ENCODE measurements at regions not wholly inside any gene's neighbourhood (a gene's known extent, or its start where the extent isn't known, plus 50 kb on each side); places are given as distances from the start of the nearest gene placed in this dataset.

DNA sequence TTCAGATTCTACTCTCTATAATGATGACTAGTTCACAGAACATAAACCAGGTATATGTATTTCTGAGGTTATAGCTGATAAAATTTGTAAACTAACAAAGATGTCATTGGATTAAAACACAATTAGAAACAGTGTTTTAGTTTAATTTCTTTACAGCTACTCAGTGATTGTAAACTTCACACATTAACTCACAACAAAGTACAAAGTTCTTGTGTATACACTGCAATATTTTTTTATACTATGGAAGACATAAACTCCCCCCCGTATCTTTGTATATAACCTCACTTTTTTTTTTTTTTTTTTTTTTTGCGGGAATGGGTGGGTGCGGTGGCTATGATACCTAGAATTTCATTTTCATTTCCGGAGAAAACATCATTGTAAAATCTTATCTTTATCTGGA, 1043.2 kb downstream of the PCDH18 start:
- no peak for DNase-seq

- no peak for DNase-seq
These were observed 1047.3 kb downstream of the PCDH18 start for GRCh38 chr4:136484996-136485395.

DNA sequence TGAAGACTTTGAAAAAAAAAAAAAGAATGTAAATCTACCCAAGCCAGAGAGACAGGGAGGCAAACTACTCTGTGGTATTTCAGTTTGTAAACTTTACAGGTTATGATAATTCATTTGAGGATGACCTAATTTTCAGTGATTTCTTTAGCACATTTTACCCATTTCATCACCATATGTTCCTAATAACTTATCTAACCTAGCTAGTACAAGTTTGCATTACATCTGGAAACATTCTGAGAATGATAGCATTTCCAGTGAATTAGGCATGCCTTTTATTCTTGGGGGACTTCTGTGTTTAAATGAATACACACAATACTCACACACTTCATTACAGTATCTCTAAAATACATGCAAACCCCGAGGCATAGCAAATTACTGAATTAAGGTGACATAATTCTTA, 1055.5 kb downstream of the PCDH18 start:
- DNase-seq: no peak

GRCh38 chr4:136471051-136471450, 1061.2 kb downstream of the PCDH18 start:
- no peak for DNase-seq

DNA sequence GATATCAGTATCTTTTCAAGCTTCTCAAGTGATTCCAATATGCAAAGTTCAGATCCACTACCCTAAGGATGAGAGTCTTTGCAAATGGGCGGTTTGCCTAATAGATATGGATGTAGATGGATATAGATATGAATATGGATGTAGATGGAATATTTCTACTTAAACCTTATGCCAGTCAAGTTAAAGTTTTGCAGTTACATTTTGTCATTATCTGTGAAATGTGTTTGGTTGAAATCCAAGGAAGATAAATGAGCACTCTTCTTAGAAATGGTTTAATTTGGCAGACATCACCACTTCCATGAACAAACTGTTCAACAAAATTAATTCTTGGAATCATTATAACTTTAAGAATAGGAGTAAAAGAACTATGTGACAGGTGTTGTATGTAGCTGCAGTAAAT, 1066.6 kb downstream of the PCDH18 start:
- DNase-seq: no peak

DNA sequence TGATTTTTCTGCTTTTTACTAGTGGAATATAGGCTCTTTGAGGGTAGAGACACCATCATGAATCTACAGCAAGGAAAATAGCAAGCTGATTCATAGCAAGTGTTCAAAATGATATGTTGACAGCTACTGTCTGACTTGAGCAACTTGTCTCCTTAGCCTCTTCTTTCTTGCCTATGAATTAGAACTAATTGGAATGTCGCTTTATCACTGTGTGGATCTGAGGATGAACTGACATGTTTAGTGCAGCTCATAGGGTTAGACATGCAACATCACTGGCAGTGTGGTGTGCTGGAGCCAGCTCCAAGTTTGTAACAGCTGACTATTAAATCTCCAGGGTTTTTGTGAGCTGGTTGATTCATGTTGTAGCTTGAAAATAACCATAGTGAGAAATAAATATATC, 1068.4 kb downstream of the PCDH18 start:
- no peak for DNase-seq

DNA sequence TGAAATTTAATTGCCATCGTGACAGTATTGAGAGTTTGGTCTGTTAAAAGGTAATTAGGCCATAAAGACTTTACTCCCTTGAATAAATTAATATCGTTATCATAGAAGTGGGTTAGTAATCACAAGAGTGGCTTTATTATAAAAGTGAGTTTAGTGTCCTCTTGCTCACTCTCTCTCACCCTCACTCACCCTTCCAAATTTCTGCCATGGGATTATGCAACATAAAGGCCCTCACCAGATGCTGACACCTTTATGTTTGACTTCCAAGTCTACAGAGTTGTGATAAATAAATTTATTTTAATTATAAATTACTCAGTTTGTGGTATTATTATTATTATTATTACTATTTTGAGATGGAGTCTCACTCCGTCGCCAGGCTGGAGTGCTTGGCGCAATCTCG, 1070.8 kb downstream of the PCDH18 start:
- DNase-seq: no peak

DNA sequence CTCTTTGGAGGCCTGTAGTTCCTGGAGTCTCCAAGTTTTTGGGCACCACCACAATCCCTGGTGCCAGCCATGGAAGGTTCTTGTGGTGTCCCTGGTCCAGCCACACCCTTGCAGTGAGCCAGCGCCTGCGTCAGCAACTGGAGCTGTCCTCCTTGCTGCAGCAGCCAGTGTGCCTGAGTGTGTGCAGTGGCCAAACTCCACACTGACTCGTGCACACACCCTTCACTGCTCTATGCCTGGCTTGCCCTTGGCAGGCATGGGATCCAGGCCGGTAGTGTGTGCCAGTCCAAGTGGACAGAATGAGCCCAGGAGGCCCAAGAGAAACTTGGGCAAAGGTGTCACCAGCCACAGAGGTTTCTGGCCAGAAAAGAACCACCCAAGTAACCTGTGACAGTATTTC, 1074.0 kb downstream of the PCDH18 start:
- no peak for DNase-seq

- DNase-seq: no peak
These were observed 1074.7 kb downstream of the PCDH18 start for GRCh38 chr4:136457577-136457976.

DNA sequence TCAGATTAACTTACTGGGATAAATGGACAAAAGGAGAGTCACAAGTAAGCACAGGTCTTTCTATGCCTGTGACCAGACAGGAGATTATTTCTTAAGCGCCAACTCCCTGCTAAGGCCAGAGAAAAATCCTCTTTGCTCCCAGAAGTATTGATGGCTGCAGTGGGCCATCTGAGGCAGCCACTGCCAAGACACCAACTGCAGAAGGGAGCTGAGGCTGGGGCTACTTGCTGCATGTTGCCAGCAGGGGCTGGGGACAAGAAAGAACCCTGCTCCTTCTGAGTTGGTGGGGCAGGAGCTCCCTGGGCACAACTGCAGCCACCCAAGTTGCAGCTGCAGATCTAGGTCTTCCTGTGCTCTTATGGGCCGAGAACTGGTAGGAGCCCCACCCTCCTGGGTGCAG, 1075.3 kb downstream of the PCDH18 start:
- no peak for DNase-seq

GRCh38 chr4:136443006-136443405, 1089.3 kb downstream of the PCDH18 start:
- no peak for DNase-seq

- DNase-seq: no peak
These were observed 1089.8 kb downstream of the PCDH18 start for GRCh38 chr4:136442447-136442846.

DNA sequence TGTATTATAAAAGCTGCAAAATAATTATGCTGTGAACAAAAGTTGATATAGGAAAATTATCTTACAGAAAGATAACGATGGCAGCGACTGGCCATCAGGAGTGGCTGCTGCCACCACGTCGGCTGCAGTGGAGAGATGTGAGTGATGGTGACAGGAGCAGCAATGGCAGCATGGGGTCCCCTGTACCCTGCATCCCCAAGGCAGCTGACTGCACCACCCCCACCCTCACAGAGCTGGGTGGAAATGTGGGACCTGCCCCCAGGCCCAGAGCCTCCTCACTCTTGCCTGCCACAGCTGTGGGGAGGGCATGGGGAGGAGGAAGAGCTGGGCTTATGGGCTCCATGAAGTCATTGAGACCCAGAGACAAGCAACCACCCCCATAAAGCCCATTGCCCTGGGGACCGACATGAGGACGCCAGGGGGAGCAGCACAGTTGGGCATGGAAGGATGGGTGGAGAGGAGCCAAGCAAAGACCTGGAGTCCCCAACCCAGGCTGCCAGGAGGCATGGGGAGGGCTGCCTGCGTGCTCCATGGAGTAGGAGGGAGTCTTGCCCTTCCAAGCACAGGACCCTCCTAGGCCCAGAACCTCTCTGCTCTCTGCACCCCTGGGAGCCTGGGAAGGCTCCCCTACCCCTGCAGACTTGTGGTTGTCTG, 1090.5 kb downstream of the PCDH18 start:
- DNase-seq: no peak

DNA sequence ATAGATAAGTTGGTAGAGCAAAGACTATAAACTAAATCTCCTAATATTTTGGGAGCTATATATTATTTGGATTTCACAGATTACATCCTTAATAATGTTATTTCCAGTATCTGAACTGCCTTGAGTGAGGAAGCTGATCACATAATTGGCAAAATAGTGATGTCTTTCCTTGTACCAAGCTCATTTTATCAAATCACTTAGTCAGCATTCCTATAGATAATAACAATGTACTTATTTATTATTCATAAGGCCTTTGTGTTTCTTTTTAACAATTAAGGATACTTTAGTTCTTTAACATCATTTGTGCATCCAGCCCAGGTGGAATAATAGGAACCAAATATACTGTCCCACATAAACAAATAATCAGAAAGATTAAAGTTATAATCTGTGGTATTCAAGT, 1093.6 kb downstream of the PCDH18 start:
- DNase-seq: no peak

GRCh38 chr4:136424052-136424451, 1108.2 kb downstream of the PCDH18 start:
- DNase-seq: peak; percentile 51

- no peak for DNase-seq
These were observed 1117.3 kb downstream of the PCDH18 start for GRCh38 chr4:136414981-136415380.

DNA sequence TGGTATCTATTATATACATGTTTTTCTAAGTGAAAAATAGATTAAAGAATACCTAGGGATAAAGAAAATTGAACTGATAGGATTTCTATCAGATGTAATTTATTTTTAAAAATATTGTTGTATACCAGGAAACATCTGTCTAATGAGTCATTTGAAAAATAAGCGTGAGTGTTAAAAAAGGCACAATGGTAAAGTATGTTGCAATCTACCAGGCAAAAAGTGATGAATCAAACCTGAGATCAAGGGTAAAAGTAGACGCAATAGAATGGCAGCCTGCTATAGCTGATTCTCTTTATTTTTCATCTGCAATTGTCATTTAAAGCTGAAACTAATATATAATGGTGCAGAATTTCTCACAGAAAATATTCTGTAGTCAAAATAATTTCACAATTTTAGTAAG, 1119.6 kb downstream of the PCDH18 start:
- no peak for DNase-seq

DNA sequence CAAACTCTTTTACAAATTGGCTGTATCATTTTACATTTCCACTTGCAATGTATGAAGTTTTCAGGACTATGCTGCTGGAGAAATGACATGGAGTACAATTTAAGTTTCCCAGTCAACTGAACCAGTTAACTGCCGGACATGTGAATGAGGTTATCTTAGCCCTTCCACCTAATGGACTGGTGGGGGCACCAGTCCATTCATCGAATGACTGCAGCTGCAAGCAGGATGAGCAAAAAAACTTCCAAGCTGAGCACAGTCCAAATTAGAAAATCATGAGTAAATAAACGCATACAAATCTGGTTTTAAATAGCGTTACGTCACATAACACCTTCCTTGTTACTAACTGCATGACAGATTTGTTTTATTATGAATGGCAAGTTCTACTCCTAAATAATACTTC, 1131.5 kb downstream of the PCDH18 start:
- DNase-seq: no peak

DNA sequence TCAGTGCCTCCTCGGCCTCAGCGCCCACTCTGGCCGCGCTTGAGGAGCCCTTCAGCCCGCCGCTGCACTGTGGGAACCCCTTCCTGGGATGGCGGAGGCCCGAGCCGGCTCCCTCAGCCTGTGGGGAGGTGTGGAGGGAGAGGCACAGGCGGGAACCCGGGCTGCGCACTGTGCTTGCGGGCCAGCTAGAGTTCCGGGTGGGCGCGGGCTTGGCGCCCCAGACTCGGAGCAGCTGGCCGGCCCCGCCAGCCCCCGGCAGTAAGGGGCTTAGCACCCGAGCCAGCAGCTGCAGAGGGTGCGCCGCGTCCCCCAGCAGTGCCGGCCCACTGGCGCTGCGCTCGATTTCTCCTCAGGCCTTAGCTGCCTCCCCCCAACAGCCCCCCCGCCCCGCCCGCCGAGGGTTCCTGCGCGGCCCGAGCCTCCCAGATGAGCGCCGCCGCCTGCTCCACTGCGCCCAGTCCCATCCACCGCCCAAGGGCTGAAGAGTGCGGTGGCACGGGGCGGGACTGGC, 1137.0 kb downstream of the PCDH18 start:
- no peak for DNase-seq

DNA sequence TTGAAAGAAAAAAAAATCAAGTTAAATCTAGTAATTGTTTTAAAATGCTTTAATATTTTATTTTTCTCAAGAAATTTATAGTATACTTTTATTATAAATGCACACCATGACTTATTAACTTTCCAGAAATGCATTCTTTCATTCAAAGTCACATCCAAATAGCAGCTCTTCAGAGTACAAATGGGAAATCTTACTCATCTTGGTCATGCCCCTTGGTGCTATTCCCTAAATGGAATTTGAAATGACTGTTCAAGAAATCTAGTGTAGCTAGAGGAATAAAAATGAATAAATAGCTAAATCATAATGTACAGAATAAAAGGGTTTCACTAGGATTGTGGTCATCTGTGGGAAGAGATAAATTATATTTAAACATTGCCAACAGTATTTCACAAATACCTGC, 1139.7 kb downstream of the PCDH18 start:
- DNase-seq: no peak

- no peak for DNase-seq
These were observed 1141.5 kb downstream of the PCDH18 start for GRCh38 chr4:136390824-136391223.

DNA sequence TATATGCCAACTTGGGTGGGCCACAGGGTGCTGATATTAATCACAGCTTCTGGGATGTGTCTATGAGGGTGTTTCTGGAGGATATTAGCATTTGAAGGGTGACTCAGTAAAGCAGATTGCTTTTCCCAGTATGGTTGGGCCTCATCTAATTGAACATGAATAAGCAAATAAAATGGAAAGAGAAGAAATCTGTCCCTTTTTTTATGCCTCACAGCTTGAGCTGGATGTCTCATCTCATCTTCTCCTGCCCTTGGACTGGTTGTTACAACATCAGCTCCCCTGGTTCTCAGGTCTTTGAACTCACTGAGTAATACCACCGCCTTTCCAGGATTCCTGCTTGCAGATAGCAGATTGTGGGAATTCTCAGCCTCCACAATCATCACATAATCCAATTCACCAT, 1149.2 kb downstream of the PCDH18 start:
- no peak for DNase-seq

DNA sequence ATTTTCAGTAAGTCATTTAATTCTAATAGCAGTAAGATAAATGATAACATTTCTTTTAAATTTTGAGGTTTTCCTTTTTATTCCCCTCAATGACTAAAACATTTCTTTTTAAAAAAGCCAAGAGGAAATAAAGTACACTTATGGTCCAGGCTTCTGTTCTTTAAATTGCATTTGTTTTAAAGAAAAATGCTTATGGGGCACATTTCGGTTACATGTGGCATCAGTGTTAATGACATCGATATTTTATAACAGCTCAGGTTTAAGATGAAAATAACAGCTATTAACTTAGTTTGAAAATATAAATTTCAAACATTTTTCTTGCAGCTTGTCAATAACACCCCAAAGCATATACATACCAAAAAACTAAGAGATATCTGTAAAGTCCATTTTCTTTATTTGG, 1161.1 kb downstream of the PCDH18 start:
- no peak for DNase-seq

- no peak for DNase-seq
These were observed 1163.2 kb downstream of the PCDH18 start for GRCh38 chr4:136369073-136369472.

GRCh38 chr4:136357556-136357955, 1174.7 kb downstream of the PCDH18 start:
- no peak for DNase-seq

All from islet precursor cell (in vitro differentiated cells).